ENCODE measurements at regions not wholly inside any gene's neighbourhood (a gene's known extent, or its start where the extent isn't known, plus 50 kb on each side); places are given as distances from the start of the nearest gene placed in this dataset.

GRCh38 chr2:33806041-33806440 is 206.9 kb upstream of the FAM98A start:
- Histone ChIP-seq H3K9me3 (ENCODE audit: low read depth, low read length, poor library complexity, severe bottlenecking) (no peaks in the 10 kb centered on the region), H3K4me3 (ENCODE audit: low read depth, low read length, poor library complexity, severe bottlenecking) (no peak overlapping the region), H3K4me1 (ENCODE audit: insufficient read depth, low read length, poor library complexity, severe bottlenecking) (no peaks in the 10 kb centered on the region), H3K36me3 (ENCODE audit: insufficient read depth, low read length, poor library complexity, severe bottlenecking) (no peaks in the 10 kb centered on the region), H3K27me3 (replicated peaks; ENCODE audit: insufficient read depth, low read depth, low read length, poor library complexity) (no peaks in the 10 kb centered on the region), H3K27ac (ENCODE audit: low read depth, low read length, poor library complexity, severe bottlenecking) (no peak overlapping the region)
- BruUV-seq (replicated peaks) = no TSS peak
- DNase-seq (ENCODE audit: low spot score) = no peak
- ChIA-PET CTCF (no interaction called here), POLR2A (ENCODE audit: low non-redundant PET) (no interaction called here)
- no peak for TF ChIP-seq EZH2 (IDR thresholded peaks at IDR 0.05; ENCODE audit: borderline replicate concordance, low read depth, low read length, poor library complexity, severe bottlenecking)
- TF ChIP-seq, protein P1, sequence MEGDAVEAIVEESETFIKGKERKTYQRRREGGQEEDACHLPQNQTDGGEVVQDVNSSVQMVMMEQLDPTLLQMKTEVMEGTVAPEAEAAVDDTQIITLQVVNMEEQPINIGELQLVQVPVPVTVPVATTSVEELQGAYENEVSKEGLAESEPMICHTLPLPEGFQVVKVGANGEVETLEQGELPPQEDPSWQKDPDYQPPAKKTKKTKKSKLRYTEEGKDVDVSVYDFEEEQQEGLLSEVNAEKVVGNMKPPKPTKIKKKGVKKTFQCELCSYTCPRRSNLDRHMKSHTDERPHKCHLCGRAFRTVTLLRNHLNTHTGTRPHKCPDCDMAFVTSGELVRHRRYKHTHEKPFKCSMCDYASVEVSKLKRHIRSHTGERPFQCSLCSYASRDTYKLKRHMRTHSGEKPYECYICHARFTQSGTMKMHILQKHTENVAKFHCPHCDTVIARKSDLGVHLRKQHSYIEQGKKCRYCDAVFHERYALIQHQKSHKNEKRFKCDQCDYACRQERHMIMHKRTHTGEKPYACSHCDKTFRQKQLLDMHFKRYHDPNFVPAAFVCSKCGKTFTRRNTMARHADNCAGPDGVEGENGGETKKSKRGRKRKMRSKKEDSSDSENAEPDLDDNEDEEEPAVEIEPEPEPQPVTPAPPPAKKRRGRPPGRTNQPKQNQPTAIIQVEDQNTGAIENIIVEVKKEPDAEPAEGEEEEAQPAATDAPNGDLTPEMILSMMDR (conservative IDR thresholded peaks at IDR 0.05; ENCODE audit: low read depth, low read length) = no peak
- intact Hi-C loops (cut with micrococcal nuclease; ENCODE audit: unreplicated experiment) = no loop called here

GRCh38 chr2:33804155-33804554 is 205.1 kb upstream of the FAM98A start:
- DNase-seq (ENCODE audit: low spot score) = no peak
- CTCF ChIA-PET = no interaction called here
- Histone ChIP-seq H3K27ac (ENCODE audit: low read depth, low read length, poor library complexity, severe bottlenecking) (no peak overlapping the region), H3K36me3 (ENCODE audit: insufficient read depth, low read length, poor library complexity, severe bottlenecking) (no peaks in the 10 kb centered on the region), H3K4me1 (ENCODE audit: insufficient read depth, low read length, poor library complexity, severe bottlenecking) (no peaks in the 10 kb centered on the region), H3K9me3 (ENCODE audit: low read depth, low read length, poor library complexity, severe bottlenecking) (no peaks in the 10 kb centered on the region), H3K4me3 (ENCODE audit: low read depth, low read length, poor library complexity, severe bottlenecking) (no peak overlapping the region), H3K27me3 (replicated peaks; ENCODE audit: insufficient read depth, low read depth, low read length, poor library complexity) (no peaks in the 10 kb centered on the region)
- BruUV-seq (replicated peaks) = no TSS peak
- POLR2A ChIA-PET (ENCODE audit: low non-redundant PET) = no interaction called here
- TF ChIP-seq, protein P1 (conservative IDR thresholded peaks at IDR 0.05; ENCODE audit: low read depth, low read length) = no peak
- TF ChIP-seq EZH2 (IDR thresholded peaks at IDR 0.05; ENCODE audit: borderline replicate concordance, low read depth, low read length, poor library complexity, severe bottlenecking) = no peak
- intact Hi-C loops (cut with micrococcal nuclease; ENCODE audit: unreplicated experiment) = no loop called here

GRCh38 chr2:33796511-33796910 is 197.4 kb upstream of the FAM98A start:
- no peaks in the 10 kb centered on the region for H3K27me3 ChIP-seq (replicated peaks; ENCODE audit: insufficient read depth, low read depth, low read length, poor library complexity)
- no peak for DNase-seq (ENCODE audit: low spot score)
- TF ChIP-seq EZH2 (IDR thresholded peaks at IDR 0.05; ENCODE audit: borderline replicate concordance, low read depth, low read length, poor library complexity, severe bottlenecking) = no peak
- TF ChIP-seq, protein P1 (conservative IDR thresholded peaks at IDR 0.05; ENCODE audit: low read depth, low read length) = no peak
- H3K9me3 ChIP-seq (ENCODE audit: low read depth, low read length, poor library complexity, severe bottlenecking) = no peaks in the 10 kb centered on the region
- BruUV-seq (replicated peaks) = no TSS peak
- H3K36me3 ChIP-seq (ENCODE audit: insufficient read depth, low read length, poor library complexity, severe bottlenecking) = no peaks in the 10 kb centered on the region
- no peak overlapping the region for H3K27ac ChIP-seq (ENCODE audit: low read depth, low read length, poor library complexity, severe bottlenecking)
- ChIA-PET POLR2A (ENCODE audit: low non-redundant PET) (no interaction called here), CTCF (no interaction called here)
- no peak overlapping the region for H3K4me3 ChIP-seq (ENCODE audit: low read depth, low read length, poor library complexity, severe bottlenecking)
- intact Hi-C loops (cut with micrococcal nuclease; ENCODE audit: unreplicated experiment) = no loop called here
- H3K4me1 ChIP-seq (ENCODE audit: insufficient read depth, low read length, poor library complexity, severe bottlenecking) = no peaks in the 10 kb centered on the region
